GM21529 (cell line): ENCODE measurements at regions not wholly inside any gene's neighbourhood (a gene's known extent, or its start where the extent isn't known, plus 50 kb on each side); places are given as distances from the start of the nearest gene placed in this dataset.

Experiments used
- ATAC-seq: cut with Tn5 transposase; IDR thresholded peaks from one replicate; pipeline ENCODE4 v1.9.1; 2021; ENCODE audit not compliant: unreplicated experiment

- no peak for ATAC-seq
Measured at GRCh38 chr12:45667761-45668160, 61.7 kb upstream of the ARID2 start.

- peak; percentile 11 for ATAC-seq
Measured at GRCh38 chr12:45668641-45669040, 60.9 kb upstream of the ARID2 start.

GRCh38 chr12:45669093-45669492, 60.4 kb upstream of the ARID2 start:
- ATAC-seq, result peak; percentile 89

GRCh38 chr12:45669792-45670191, 59.7 kb upstream of the ARID2 start:
- no peak for ATAC-seq

- peak; percentile 58 for ATAC-seq
Measured at GRCh38 chr12:45670346-45671065, 59.0 kb upstream of the ARID2 start.

GRCh38 chr12:45671254-45671653, 58.3 kb upstream of the ARID2 start:
- no peak for ATAC-seq

- ATAC-seq, result no peak
Measured at GRCh38 chr12:45674181-45674977, 55.1 kb upstream of the ARID2 start.

- no peak for ATAC-seq
Measured at GRCh38 chr12:45675534-45675933, 54.0 kb upstream of the ARID2 start.
